PC-3 (cell line): ENCODE measurements at regions not wholly inside any gene's neighbourhood (a gene's known extent, or its start where the extent isn't known, plus 50 kb on each side); places are given as distances from the start of the nearest gene placed in this dataset.

Source experiments
- ATAC-seq: fragments of 200-7000 bp; cut with Tn5 transposase; 2 replicates; pipeline ENCODE4 v1.9.1; 2020; ENCODE audit warnings: mild to moderate bottlenecking, moderate library complexity
- BruUV-seq: library from RNA; stranded (reverse); fragments of 400-500 nt; replicated peaks from 2 replicates; lab custom pipeline; 2021; lab: Mats Ljungman, UMichigan
- CTCF ChIA-PET: fragments of 300-600 bp; sonication (Branson Sonifier 250); formaldehyde crosslinking; loops from one replicate; lab custom pipeline; 2022; ENCODE audit warnings: antibody characterized with exemption; lab: Charles Lee
- POLR2A ChIA-PET: fragments of 300-600 bp; sonication (Branson Sonifier 250); formaldehyde crosslinking; loops from one replicate; lab custom pipeline; 2022; ENCODE audit warnings: antibody characterized with exemption; ENCODE audit not compliant: unreplicated experiment; lab: Charles Lee
- DNase-seq: peaks from one replicate; pipeline ENCODE4 v3.0.0-alpha.2; 2015
- H2AFZ ChIP-seq: fragments of 300-600 bp; sonication (generic); 2 replicates; pipeline ENCODE4 v1.6.0; 2016; ENCODE audit warnings: antibody characterized with exemption, low read length
- H3F3A ChIP-seq: fragments of 300-600 bp; sonication (generic); one replicate; pipeline ENCODE4 v1.6.0; 2017; ENCODE audit warnings: antibody characterized with exemption, low read length, control low read depth, mild to moderate bottlenecking; ENCODE audit not compliant: unreplicated experiment
- H3K27ac ChIP-seq: fragments of 300-600 bp; sonication (generic); 2 replicates; pipeline ENCODE4 v1.5.1; 2016; ENCODE audit warnings: mild to moderate bottlenecking, low read length
- H3K27me3 ChIP-seq: fragments of 300-600 bp; sonication (generic); 2 replicates; pipeline ENCODE4 v1.6.1; 2016; ENCODE audit warnings: low read length, mixed read lengths
- H3K36me3 ChIP-seq: fragments of 300-600 bp; sonication (generic); 2 replicates; pipeline ENCODE4 v1.6.1; 2016; ENCODE audit warnings: low read depth, mixed run types, low read length, mixed read lengths
- H3K4me1 ChIP-seq: fragments of 300-600 bp; sonication (generic); 2 replicates; pipeline ENCODE4 v1.5.1; 2016; ENCODE audit warnings: low read length; ENCODE audit not compliant: insufficient read depth
- H3K4me2 ChIP-seq: fragments of 300-600 bp; sonication (generic); 2 replicates; pipeline ENCODE4 v1.6.0; 2016; ENCODE audit warnings: low read length
- H3K4me3 ChIP-seq: fragments of 300-600 bp; sonication (generic); 2 replicates; pipeline ENCODE4 v1.5.1; 2016; ENCODE audit warnings: mild to moderate bottlenecking, low read length, mixed read lengths
- H3K79me2 ChIP-seq: fragments of 300-600 bp; sonication (generic); 2 replicates; pipeline ENCODE4 v1.6.1; 2017; ENCODE audit warnings: low read length, mixed read lengths
- H3K9ac ChIP-seq: fragments of 300-600 bp; sonication (generic); 2 replicates; pipeline ENCODE4 v1.6.0; 2016; ENCODE audit warnings: mild to moderate bottlenecking, low read length
- H3K9me2 ChIP-seq: fragments of 300-600 bp; sonication (generic); replicated peaks from 2 replicates; pipeline ENCODE4 v1.6.1; 2016; ENCODE audit warnings: mixed run types, low read length, mixed read lengths
- H3K9me3 ChIP-seq: fragments of 300-600 bp; sonication (generic); 2 replicates; pipeline ENCODE4 v1.6.1; 2016; ENCODE audit warnings: low read length, mixed read lengths
- H4K20me1 ChIP-seq: fragments of 300-600 bp; sonication (generic); 2 replicates; pipeline ENCODE4 v1.6.1; 2016; ENCODE audit warnings: low read length, mixed read lengths
- EZH2 ChIP-seq: fragments of 300-600 bp; sonication (generic); IDR thresholded peaks from one replicate; pipeline ENCODE4 v1.6.1; 2017; ENCODE audit warnings: antibody characterized with exemption, mild to moderate bottlenecking, low read length; ENCODE audit not compliant: unreplicated experiment
- EZH2phosphoT487 ChIP-seq: fragments of 300-600 bp; sonication (generic); IDR thresholded peaks from 2 replicates; pipeline ENCODE4 v1.6.1; 2018; ENCODE audit warnings: mild to moderate bottlenecking, antibody characterized with exemption, low read length, borderline replicate concordance
- intact Hi-C: fragments of 100-400 bp; cut with micrococcal nuclease; formaldehyde crosslinking; loops from 2 replicates; pipeline ENCODE4 v1.9.0; 2023
- TF ChIP-seq, protein P1 (sequence below): fragments of 300-600 bp; sonication (generic); conservative IDR thresholded peaks from 2 replicates; pipeline ENCODE4 v1.5.1; 2017; ENCODE audit warnings: antibody characterized with exemption, low read depth, mild to moderate bottlenecking, low read length

GRCh38 chr1:94640125-94640524 lies 98.6 kb upstream of the F3 start:
- TF ChIP-seq, protein P1, sequence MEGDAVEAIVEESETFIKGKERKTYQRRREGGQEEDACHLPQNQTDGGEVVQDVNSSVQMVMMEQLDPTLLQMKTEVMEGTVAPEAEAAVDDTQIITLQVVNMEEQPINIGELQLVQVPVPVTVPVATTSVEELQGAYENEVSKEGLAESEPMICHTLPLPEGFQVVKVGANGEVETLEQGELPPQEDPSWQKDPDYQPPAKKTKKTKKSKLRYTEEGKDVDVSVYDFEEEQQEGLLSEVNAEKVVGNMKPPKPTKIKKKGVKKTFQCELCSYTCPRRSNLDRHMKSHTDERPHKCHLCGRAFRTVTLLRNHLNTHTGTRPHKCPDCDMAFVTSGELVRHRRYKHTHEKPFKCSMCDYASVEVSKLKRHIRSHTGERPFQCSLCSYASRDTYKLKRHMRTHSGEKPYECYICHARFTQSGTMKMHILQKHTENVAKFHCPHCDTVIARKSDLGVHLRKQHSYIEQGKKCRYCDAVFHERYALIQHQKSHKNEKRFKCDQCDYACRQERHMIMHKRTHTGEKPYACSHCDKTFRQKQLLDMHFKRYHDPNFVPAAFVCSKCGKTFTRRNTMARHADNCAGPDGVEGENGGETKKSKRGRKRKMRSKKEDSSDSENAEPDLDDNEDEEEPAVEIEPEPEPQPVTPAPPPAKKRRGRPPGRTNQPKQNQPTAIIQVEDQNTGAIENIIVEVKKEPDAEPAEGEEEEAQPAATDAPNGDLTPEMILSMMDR: no peak
- TF ChIP-seq EZH2 (no peak), EZH2phosphoT487 (no peak)
- ATAC-seq: no peak
- no peaks in the 10 kb centered on the region for H3K4me1 ChIP-seq
- H3K9me2 ChIP-seq: no peaks in the 10 kb centered on the region
- no peak overlapping the region for H3K4me2 ChIP-seq
- H3K79me2 ChIP-seq: no peaks in the 10 kb centered on the region
- no peak overlapping the region for H3K4me3 ChIP-seq
- intact Hi-C loops: no loop called here
- H3K9me3 ChIP-seq: no peaks in the 10 kb centered on the region
- CTCF ChIA-PET: no interaction called here
- no peaks in the 10 kb centered on the region for H4K20me1 ChIP-seq
- H3K36me3 ChIP-seq: no peaks in the 10 kb centered on the region
- no peaks in the 10 kb centered on the region for H3K27me3 ChIP-seq
- no TSS peak for BruUV-seq
- H2AFZ ChIP-seq: no peak overlapping the region
- DNase-seq: no peak
- no peak overlapping the region for H3K27ac ChIP-seq
- POLR2A ChIA-PET: no interaction called here
- H3K9ac ChIP-seq: no peak overlapping the region
- H3F3A ChIP-seq: no peaks in the 10 kb centered on the region

DNA sequence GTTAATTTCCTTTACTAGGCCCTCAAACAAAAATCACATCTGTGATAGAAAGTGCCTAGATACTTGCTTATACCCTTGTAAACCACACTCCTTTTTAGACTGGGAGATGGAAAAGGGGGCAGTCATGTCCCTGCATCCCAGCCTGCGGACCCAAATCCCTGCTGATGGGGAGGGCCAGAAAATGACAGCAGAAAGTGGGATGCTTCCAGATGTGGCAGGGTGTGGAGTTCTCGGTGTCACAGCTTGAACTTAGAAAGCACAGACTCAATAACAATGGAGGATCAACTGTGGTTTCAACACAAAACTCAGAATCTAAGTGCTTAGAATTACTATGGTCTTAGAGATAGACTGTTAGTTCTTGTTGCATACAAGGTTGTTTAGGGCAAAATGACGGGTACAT lies 95.6 kb upstream of the F3 start:
- CTCF ChIA-PET: no interaction called here
- BruUV-seq: no TSS peak
- intact Hi-C loops: no loop called here

GRCh38 chr1:94636624-94637023 lies 95.1 kb upstream of the F3 start:
- H3K27me3 ChIP-seq: no peaks in the 10 kb centered on the region
- DNase-seq (no peak), ATAC-seq (no peak)
- H3K4me1 ChIP-seq: no peaks in the 10 kb centered on the region
- H3K4me2 ChIP-seq: no peak overlapping the region
- no peaks in the 10 kb centered on the region for H3K79me2 ChIP-seq
- ChIA-PET CTCF (no interaction called here), POLR2A (no interaction called here)
- no peak overlapping the region for H3K27ac ChIP-seq
- no peak overlapping the region for H3K4me3 ChIP-seq
- no peaks in the 10 kb centered on the region for H3K36me3 ChIP-seq
- H3K9me3 ChIP-seq: peaks cover 4% of the 10 kb centered on the region; the same call in 1 of the 2 replicates
- BruUV-seq: no TSS peak
- no peaks in the 10 kb centered on the region for H4K20me1 ChIP-seq
- no peaks in the 10 kb centered on the region for H3K9me2 ChIP-seq
- TF ChIP-seq EZH2phosphoT487 (no peak), EZH2 (no peak)
- TF ChIP-seq, protein P1: no peak
- H3F3A ChIP-seq: no peaks in the 10 kb centered on the region
- H3K9ac ChIP-seq: no peak overlapping the region
- intact Hi-C loops: no loop called here
- H2AFZ ChIP-seq: no peak overlapping the region

More for the DNA sequence above, 95.6 kb upstream of the F3 start:
- H3F3A ChIP-seq: no peaks in the 10 kb centered on the region
- no peaks in the 10 kb centered on the region for H4K20me1 ChIP-seq
- no peak overlapping the region for H2AFZ ChIP-seq
- H3K79me2 ChIP-seq: no peaks in the 10 kb centered on the region
- no peak overlapping the region for H3K4me3 ChIP-seq
- no peaks in the 10 kb centered on the region for H3K9me3 ChIP-seq
- POLR2A ChIA-PET: no interaction called here
- H3K4me2 ChIP-seq: no peak overlapping the region
- no peaks in the 10 kb centered on the region for H3K36me3 ChIP-seq
- H3K9me2 ChIP-seq: no peaks in the 10 kb centered on the region
- H3K27me3 ChIP-seq: no peaks in the 10 kb centered on the region
- TF ChIP-seq, protein P1: no peak
- DNase-seq: no peak
- no peak overlapping the region for H3K27ac ChIP-seq
- no peak for ATAC-seq
- no peak overlapping the region for H3K9ac ChIP-seq
- H3K4me1 ChIP-seq: no peaks in the 10 kb centered on the region
